HG02943 (cell line): ENCODE measurements at regions not wholly inside any gene's neighbourhood (a gene's known extent, or its start where the extent isn't known, plus 50 kb on each side); places are given as distances from the start of the nearest gene placed in this dataset.

Experiments used
- ATAC-seq: cut with Tn5 transposase; IDR thresholded peaks from one replicate; pipeline ENCODE4 v1.9.1; 2021; ENCODE audit warnings: mild to moderate bottlenecking, low read depth, moderate library complexity; ENCODE audit not compliant: unreplicated experiment

GRCh38 chr6:164417537-164418261 is 891.7 kb downstream of the C6orf118 start:
- ATAC-seq, result no peak

DNA sequence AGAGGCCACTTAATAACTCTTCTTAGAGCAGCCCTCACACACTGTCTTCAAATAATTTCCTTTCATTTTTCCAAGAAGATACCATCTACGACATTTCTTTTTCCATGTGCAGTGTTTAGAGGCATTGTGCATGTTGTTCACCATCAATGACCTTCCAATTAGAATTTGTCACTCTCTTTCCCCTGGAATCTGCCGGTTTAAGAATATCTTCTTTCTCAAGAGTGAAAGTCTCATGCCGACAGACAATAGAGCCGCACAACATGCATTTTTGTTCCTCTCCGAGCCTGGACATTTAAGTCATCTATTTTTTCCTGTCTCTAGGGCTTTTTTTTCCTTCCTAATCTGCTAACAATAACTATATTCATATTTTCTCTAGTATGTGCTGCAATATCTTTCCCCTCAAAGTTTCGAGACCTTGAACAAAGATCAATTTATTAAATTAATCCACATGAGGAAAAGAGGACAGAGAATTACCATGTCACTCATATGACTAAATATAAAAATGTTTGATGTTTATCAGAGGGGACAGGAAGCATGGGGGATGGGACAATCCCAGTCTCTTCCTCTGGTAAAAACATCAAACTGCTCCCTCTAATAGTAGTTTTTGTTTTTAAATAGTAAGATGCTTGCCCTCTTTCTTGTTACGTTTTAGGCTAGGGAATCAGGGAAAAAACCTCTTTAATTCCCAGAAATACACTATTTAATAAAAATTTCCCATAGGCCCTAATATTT is 893.4 kb downstream of the C6orf118 start:
- no peak for ATAC-seq

DNA sequence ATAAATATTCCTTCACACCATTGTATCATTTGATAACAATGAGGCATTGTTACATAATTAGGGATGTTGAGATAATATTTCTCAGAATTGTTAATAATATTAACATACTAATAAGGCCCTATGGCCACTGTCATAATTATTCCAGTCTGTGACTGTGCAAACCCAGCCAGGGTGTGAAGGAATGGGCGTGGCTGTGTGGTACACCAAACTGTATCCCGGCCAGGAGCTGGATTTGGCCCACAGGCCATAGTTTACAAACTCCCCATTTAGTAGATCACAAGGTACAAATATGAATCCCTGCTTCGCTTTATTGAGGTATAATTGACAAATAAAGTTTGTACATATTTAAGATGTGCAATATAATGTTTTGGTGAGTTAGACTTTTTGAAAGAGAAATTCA is 894.7 kb downstream of the C6orf118 start:
- no peak for ATAC-seq

- ATAC-seq, result no peak
Measured at GRCh38 chr6:164412566-164412965, 896.8 kb downstream of the C6orf118 start.

DNA sequence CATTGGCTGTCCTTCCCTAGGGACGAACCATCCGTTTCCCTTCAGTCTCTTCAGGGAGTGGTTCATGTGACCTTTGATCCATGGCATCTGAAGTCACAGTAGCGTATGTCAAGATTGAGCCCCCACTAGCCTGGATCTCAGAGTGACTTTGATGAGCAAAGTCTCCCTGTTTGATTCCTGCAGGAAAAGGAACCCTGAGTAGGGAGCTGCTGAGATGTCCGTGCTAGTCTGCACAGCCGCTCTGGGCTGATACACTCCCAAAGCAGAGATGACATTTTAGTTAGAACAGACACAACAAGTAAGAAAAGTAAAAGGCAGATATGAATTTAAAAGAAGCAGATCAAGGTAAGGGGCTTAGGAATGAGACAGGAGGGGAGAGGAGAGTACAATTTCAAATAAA is 899.4 kb downstream of the C6orf118 start:
- no peak for ATAC-seq

GRCh38 chr6:164409309-164410009 is 899.9 kb downstream of the C6orf118 start:
- no peak for ATAC-seq

- no peak for ATAC-seq
Measured at GRCh38 chr6:164408868-164409267, 900.5 kb downstream of the C6orf118 start.

DNA sequence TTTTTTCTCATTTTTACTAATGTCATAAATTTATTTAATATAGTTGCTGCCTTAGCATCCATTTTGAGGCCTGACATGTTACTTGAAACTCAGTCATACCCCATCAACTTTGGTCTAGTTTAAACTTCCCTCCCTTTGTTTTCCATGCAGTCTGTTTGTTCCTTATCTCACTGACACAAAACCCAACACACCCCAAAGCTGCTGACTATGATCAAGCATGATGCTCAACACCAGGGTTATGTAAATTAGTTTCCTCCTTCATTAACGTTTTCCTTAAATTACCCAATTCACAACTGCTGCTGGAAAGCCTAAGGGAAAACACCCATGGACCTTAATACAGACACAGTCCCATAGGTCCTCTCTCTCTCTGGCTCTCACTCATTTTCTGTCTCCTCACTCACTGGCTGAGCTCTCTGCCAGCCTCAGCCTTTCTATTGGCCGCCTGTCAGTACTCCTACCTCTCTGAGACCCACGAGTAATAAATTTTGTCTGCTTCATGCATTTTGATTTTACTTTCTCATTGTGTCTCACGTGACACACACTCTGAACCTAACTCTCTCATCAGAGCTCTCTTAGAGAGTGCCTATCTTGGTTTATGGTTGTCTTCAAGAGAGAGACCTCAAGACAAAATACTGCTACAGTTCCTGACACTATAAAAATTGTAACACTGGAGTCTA is 904.5 kb downstream of the C6orf118 start:
- ATAC-seq, result no peak

- no peak for ATAC-seq
Measured at GRCh38 chr6:164401871-164402270, 907.5 kb downstream of the C6orf118 start.

DNA sequence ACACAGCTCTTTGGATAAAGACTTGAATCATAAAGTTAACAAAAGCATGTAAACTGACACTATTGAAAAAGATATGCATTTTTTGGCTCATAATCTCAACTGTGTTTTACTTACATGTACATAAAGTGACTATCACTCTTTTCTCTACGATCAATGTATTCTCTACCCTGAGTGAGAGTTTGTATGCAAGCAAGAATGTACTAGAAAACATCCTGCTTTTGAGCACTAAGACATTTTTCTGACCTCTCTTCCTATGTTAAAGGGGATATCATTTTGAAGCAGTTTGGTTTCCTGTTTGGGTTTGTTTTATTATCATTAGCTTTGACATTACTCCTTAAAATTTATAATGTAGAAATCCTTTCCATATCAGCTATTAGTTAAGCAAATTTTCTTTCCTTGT is 910.8 kb downstream of the C6orf118 start:
- no peak for ATAC-seq

GRCh38 chr6:164396071-164397047 is 913.0 kb downstream of the C6orf118 start:
- no peak for ATAC-seq

GRCh38 chr6:164379795-164380194 is 929.6 kb downstream of the C6orf118 start:
- ATAC-seq, result no peak

- ATAC-seq, result no peak
Measured at GRCh38 chr6:164378330-164378729, 931.1 kb downstream of the C6orf118 start.

GRCh38 chr6:164377348-164377918 is 932.0 kb downstream of the C6orf118 start:
- no peak for ATAC-seq

DNA sequence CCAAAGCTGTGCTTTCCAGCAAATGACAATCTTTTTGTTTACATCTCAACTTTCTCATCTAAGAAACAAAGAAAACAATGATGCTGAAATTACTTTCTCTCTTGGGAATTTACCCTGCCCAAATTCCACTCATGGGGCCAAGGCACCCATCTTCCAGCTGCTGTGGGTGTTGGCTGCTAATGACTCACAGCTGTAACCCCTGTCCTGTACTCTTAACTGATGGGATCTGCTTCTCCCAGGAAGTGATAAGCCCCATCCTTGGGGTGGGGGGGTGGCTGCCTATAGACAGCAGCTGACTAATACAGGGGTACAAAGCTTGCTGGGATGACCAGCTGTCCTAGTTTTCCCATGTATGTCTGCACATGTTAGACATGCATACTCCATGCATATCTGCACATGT is 938.6 kb downstream of the C6orf118 start:
- no peak for ATAC-seq

DNA sequence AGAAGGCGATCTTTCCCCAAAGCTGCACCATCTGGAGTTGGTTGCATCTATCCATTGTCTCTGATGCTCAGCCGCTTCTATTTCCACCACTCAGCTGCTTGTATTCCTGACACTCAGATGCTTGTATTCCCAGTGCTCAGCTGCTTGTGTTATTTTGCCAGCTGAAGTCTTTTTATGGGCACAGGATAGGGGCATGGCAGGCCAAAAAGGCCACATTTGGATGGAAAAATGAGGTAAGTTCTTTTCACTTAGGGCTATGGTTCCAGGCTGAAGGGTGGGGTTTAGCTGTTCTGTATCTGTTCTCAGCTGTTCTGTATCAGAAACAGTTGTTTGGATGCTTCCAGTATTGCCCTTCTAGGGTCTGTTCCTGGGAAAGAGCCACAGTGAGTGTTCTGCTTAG is 944.9 kb downstream of the QKI start:
- no peak for ATAC-seq

- ATAC-seq, result no peak
Measured at GRCh38 chr6:164359036-164359435, 944.5 kb downstream of the QKI start.

GRCh38 chr6:164356814-164357213 is 942.3 kb downstream of the QKI start:
- ATAC-seq, result no peak

DNA sequence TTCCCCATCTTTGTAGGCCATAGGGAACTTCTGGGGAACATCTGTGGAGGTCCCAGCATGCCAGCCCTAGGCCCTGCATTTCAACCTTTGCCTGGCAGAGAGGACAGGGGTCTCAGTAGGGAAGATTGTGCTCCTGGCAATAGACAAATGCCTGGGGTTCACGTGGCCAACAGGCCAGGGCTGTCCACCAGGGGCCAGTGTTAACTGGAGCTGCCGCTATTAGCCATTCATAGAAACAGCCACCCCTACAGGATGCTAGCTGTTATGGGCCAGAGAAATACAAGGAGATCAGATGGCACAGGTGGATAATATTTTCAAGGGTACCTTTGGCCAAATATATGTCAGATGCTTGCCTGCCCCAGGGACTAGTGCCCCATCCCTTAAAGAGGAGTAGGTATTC is 932.9 kb downstream of the QKI start:
- no peak for ATAC-seq
